ENCODE measurements at regions not wholly inside any gene's neighbourhood (a gene's known extent, or its start where the extent isn't known, plus 50 kb on each side); places are given as distances from the start of the nearest gene placed in this dataset.

- Histone ChIP-seq H3K27me3 (ENCODE audit: insufficient read depth, low read depth, severe bottlenecking) (no peaks in the 10 kb centered on the region), H3K36me3 (no peaks in the 10 kb centered on the region), H3K9me3 (ENCODE audit: severe bottlenecking) (no peaks in the 10 kb centered on the region), H3K27ac (no peak overlapping the region), H3K4me3 (ENCODE audit: low read depth, low read length) (no peak overlapping the region)
- TF ChIP-seq CTCF (IDR thresholded peaks at IDR 0.05; ENCODE audit: low read depth, low read length) = no peak
- no peak for DNase-seq
These were observed 745.3 kb upstream of the ZEB2 start for GRCh38 chr2:145265244-145265643.

- no peaks in the 10 kb centered on the region for H3K36me3 ChIP-seq
- no peak for DNase-seq
- H3K4me3 ChIP-seq (ENCODE audit: low read depth, low read length) = no peak overlapping the region
- H3K9me3 ChIP-seq (ENCODE audit: severe bottlenecking) = no peaks in the 10 kb centered on the region
- no peak for TF ChIP-seq CTCF (IDR thresholded peaks at IDR 0.05; ENCODE audit: low read depth, low read length)
- H3K27me3 ChIP-seq (ENCODE audit: insufficient read depth, low read depth, severe bottlenecking) = no peaks in the 10 kb centered on the region
- no peak overlapping the region for H3K27ac ChIP-seq
These were observed 740.8 kb upstream of the ZEB2 start for GRCh38 chr2:145260674-145261073.

- no peak for DNase-seq
- Histone ChIP-seq H3K4me3 (ENCODE audit: low read depth, low read length) (no peak overlapping the region), H3K36me3 (no peaks in the 10 kb centered on the region), H3K9me3 (ENCODE audit: severe bottlenecking) (no peaks in the 10 kb centered on the region), H3K27me3 (ENCODE audit: insufficient read depth, low read depth, severe bottlenecking) (no peaks in the 10 kb centered on the region), H3K27ac (no peak overlapping the region)
- no peak for TF ChIP-seq CTCF (IDR thresholded peaks at IDR 0.05; ENCODE audit: low read depth, low read length)
These were observed 740.2 kb upstream of the ZEB2 start for GRCh38 chr2:145260081-145260480.

- no peak overlapping the region for H3K27ac ChIP-seq
- no peaks in the 10 kb centered on the region for H3K9me3 ChIP-seq (ENCODE audit: severe bottlenecking)
- no peaks in the 10 kb centered on the region for H3K36me3 ChIP-seq
- TF ChIP-seq CTCF (IDR thresholded peaks at IDR 0.05; ENCODE audit: low read depth, low read length) = no peak
- no peak for DNase-seq
- H3K27me3 ChIP-seq (ENCODE audit: insufficient read depth, low read depth, severe bottlenecking) = no peaks in the 10 kb centered on the region
- no peak overlapping the region for H3K4me3 ChIP-seq (ENCODE audit: low read depth, low read length)
These were observed 739.1 kb upstream of the ZEB2 start for GRCh38 chr2:145258903-145259579.

- Histone ChIP-seq H3K27me3 (ENCODE audit: insufficient read depth, low read depth, severe bottlenecking) (no peaks in the 10 kb centered on the region), H3K4me3 (ENCODE audit: low read depth, low read length) (no peak overlapping the region), H3K36me3 (no peaks in the 10 kb centered on the region), H3K9me3 (ENCODE audit: severe bottlenecking) (no peaks in the 10 kb centered on the region), H3K27ac (no peak overlapping the region)
- no peak for TF ChIP-seq CTCF (IDR thresholded peaks at IDR 0.05; ENCODE audit: low read depth, low read length)
- DNase-seq = no peak
These were observed 738.0 kb upstream of the ZEB2 start for GRCh38 chr2:145257931-145258330.

- no peak for TF ChIP-seq CTCF (IDR thresholded peaks at IDR 0.05; ENCODE audit: low read depth, low read length)
- Histone ChIP-seq H3K9me3 (ENCODE audit: severe bottlenecking) (no peaks in the 10 kb centered on the region), H3K27ac (no peak overlapping the region), H3K27me3 (ENCODE audit: insufficient read depth, low read depth, severe bottlenecking) (no peaks in the 10 kb centered on the region), H3K36me3 (no peaks in the 10 kb centered on the region), H3K4me3 (ENCODE audit: low read depth, low read length) (no peak overlapping the region)
- no peak for DNase-seq
These were observed 736.6 kb upstream of the ZEB2 start for GRCh38 chr2:145256551-145256950.

All from WERI-Rb-1 (cell line).